ENCODE measurements at regions not wholly inside any gene's neighbourhood (a gene's known extent, or its start where the extent isn't known, plus 50 kb on each side); places are given as distances from the start of the nearest gene placed in this dataset.

GRCh38 chr4:140213749-140214148, 59.8 kb upstream of the MAML3 start:
- DNase-seq (ENCODE audit: low read depth, low spot score) (no peak), FAIRE-seq (no peak), ATAC-seq (no peak)
- no peaks in the 10 kb centered on the region for H3K79me2 ChIP-seq (ENCODE audit: control insufficient read depth, insufficient read depth, low read length)
- WGBS (ENCODE audit: insufficient coverage, insufficient replicate concordance, low lambda C conversion rate, missing lambda C conversion rate) = 0% methylated on average over 1 of the region's 1 CpG
- H3K27me3 ChIP-seq (replicated peaks in 1 of 2; ENCODE audit: control insufficient read depth in 2 of 2, insufficient read depth in 2 of 2, low read length in 1 of 2) = peaks cover 0 to 2% of the 10 kb centered on the region in 2 experiments; a peak in 3 of 4 replicates
- BruUV-seq (replicated peaks) = no TSS peak
- no peaks in the 10 kb centered on the region for H3K4me1 ChIP-seq (ENCODE audit: control insufficient read depth, insufficient read depth, low read length)
- H3K9ac ChIP-seq (ENCODE audit: control insufficient read depth, insufficient read depth, low read length) = no peak overlapping the region
- H3K9me3 ChIP-seq (replicated peaks; ENCODE audit: control insufficient read depth, insufficient read depth, low read length) = no peaks in the 10 kb centered on the region
- in situ Hi-C loops (cut with MboI) = no loop called here
- ChIA-PET POLR2A (no interaction called here), CTCF (interaction anchor here (1.1 kb wide), 1 partner anchor 40 kb away, joined by 5 read pairs; no protein-coding TSS in a partner anchor), SMC1A (ENCODE audit: uncharacterized antibody, unreplicated experiment) (no interaction called here), RAD21 (ENCODE audit: unreplicated experiment) (no interaction called here)
- intact Hi-C loops (cut with micrococcal nuclease; ENCODE audit: unreplicated experiment) = no loop called here
- H4K20me1 ChIP-seq (ENCODE audit: control insufficient read depth, insufficient read depth) = no peaks in the 10 kb centered on the region
- no peaks in the 10 kb centered on the region for H3K36me3 ChIP-seq (ENCODE audit: control insufficient read depth in 2 of 2, insufficient read depth in 2 of 2, low read length in 1 of 2)
- no peak for TF ChIP-seq SP1 (IDR thresholded peaks at IDR 0.05; ENCODE audit: low read depth, low read length)
- no peak for TF ChIP-seq ZNF384 (IDR thresholded peaks at IDR 0.05; ENCODE audit: borderline replicate concordance, low read depth, low read length)
- TF ChIP-seq NRF1 (conservative IDR thresholded peaks at IDR 0.05; ENCODE audit: low read depth, low read length) = no peak
- TF ChIP-seq NFIC (IDR thresholded peaks at IDR 0.05; ENCODE audit: low read depth, low read length) = no peak
- TF ChIP-seq, protein P1, sequence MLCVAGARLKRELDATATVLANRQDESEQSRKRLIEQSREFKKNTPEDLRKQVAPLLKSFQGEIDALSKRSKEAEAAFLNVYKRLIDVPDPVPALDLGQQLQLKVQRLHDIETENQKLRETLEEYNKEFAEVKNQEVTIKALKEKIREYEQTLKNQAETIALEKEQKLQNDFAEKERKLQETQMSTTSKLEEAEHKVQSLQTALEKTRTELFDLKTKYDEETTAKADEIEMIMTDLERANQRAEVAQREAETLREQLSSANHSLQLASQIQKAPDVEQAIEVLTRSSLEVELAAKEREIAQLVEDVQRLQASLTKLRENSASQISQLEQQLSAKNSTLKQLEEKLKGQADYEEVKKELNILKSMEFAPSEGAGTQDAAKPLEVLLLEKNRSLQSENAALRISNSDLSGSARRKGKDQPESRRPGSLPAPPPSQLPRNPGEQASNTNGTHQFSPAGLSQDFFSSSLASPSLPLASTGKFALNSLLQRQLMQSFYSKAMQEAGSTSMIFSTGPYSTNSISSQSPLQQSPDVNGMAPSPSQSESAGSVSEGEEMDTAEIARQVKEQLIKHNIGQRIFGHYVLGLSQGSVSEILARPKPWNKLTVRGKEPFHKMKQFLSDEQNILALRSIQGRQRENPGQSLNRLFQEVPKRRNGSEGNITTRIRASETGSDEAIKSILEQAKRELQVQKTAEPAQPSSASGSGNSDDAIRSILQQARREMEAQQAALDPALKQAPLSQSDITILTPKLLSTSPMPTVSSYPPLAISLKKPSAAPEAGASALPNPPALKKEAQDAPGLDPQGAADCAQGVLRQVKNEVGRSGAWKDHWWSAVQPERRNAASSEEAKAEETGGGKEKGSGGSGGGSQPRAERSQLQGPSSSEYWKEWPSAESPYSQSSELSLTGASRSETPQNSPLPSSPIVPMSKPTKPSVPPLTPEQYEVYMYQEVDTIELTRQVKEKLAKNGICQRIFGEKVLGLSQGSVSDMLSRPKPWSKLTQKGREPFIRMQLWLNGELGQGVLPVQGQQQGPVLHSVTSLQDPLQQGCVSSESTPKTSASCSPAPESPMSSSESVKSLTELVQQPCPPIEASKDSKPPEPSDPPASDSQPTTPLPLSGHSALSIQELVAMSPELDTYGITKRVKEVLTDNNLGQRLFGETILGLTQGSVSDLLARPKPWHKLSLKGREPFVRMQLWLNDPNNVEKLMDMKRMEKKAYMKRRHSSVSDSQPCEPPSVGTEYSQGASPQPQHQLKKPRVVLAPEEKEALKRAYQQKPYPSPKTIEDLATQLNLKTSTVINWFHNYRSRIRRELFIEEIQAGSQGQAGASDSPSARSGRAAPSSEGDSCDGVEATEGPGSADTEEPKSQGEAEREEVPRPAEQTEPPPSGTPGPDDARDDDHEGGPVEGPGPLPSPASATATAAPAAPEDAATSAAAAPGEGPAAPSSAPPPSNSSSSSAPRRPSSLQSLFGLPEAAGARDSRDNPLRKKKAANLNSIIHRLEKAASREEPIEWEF (IDR thresholded peaks at IDR 0.05; ENCODE audit: insufficient replicate concordance, low read depth, low read length) = no peak
- TF ChIP-seq FOS (IDR thresholded peaks at IDR 0.05; ENCODE audit: borderline replicate concordance, extremely low read depth, insufficient read length) = no peak
- TF ChIP-seq PML (IDR thresholded peaks at IDR 0.05; ENCODE audit: low read length) = no peak
- no peak overlapping the region for H3K27ac ChIP-seq (ENCODE audit: control insufficient read depth, insufficient read depth)
- H3K4me3 ChIP-seq = no peak overlapping the region
- no peak overlapping the region for H3K4me2 ChIP-seq (ENCODE audit: control insufficient read depth, insufficient read depth)
- no peak overlapping the region for H2AFZ ChIP-seq (ENCODE audit: control insufficient read depth, low read depth, low read length)

Data from GM12878 (cell line).